Hepatocyte (in vitro differentiated cells): ENCODE measurements at regions not wholly inside any gene's neighbourhood (a gene's known extent, or its start where the extent isn't known, plus 50 kb on each side); places are given as distances from the start of the nearest gene placed in this dataset.

Experiments used
- CTCF ChIP-seq: fragments of 200-600 bp; sonication (generic); IDR thresholded peaks from 2 replicates; pipeline ENCODE4 v1.5.1; 2016; ENCODE audit warnings: antibody characterized with exemption, mild to moderate bottlenecking; ENCODE audit not compliant: poor library complexity
- EZH2 ChIP-seq: fragments of 200-600 bp; sonication (generic); IDR thresholded peaks from 2 replicates; pipeline ENCODE4 v1.6.1; 2016; ENCODE audit warnings: antibody characterized with exemption, mild to moderate bottlenecking, borderline replicate concordance

- TF ChIP-seq CTCF (no peak), EZH2 (no peak)
These were observed 115.7 kb upstream of the SMC2 start for GRCh38 chr9:103978396-103978795.
